DND-41 (cell line): ENCODE measurements at regions not wholly inside any gene's neighbourhood (a gene's known extent, or its start where the extent isn't known, plus 50 kb on each side); places are given as distances from the start of the nearest gene placed in this dataset.

Source experiments
- EZH2 ChIP-seq: IDR thresholded peaks from 3 replicates; pipeline ENCODE4 v1.6.1; 2012; ENCODE audit warnings: borderline replicate concordance, low read depth, mild to moderate bottlenecking, moderate library complexity, low read length, inconsistent platforms; ENCODE audit not compliant: severe bottlenecking
- TF ChIP-seq, protein P1 (sequence below): IDR thresholded peaks from 2 replicates; pipeline ENCODE4 v1.5.1; 2012; ENCODE audit warnings: borderline replicate concordance, low read length, moderate library complexity, mild to moderate bottlenecking; ENCODE audit not compliant: poor library complexity, severe bottlenecking; ENCODE audit errors: extremely low read depth

DNA sequence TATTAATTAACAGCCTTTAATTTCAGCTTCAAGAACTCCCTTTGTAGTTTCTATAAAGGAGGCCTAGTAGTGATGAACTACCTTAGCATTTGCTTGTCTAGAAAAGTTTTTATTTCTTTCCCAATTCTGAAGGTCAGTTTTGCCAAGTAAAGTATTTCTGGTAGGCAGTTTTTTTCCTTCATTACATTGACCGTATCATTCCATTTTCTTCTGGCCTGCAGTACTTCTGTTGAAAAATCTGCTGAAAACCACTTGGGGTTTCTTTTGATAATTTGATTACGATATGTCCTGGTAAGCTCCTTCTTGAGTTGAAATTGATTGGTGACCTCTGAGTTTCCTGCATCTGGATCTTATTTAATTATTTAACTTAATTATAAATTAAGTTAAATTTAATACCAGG, 691.8 kb downstream of the TSN start:
- TF ChIP-seq EZH2, result no peak
- TF ChIP-seq, protein P1, sequence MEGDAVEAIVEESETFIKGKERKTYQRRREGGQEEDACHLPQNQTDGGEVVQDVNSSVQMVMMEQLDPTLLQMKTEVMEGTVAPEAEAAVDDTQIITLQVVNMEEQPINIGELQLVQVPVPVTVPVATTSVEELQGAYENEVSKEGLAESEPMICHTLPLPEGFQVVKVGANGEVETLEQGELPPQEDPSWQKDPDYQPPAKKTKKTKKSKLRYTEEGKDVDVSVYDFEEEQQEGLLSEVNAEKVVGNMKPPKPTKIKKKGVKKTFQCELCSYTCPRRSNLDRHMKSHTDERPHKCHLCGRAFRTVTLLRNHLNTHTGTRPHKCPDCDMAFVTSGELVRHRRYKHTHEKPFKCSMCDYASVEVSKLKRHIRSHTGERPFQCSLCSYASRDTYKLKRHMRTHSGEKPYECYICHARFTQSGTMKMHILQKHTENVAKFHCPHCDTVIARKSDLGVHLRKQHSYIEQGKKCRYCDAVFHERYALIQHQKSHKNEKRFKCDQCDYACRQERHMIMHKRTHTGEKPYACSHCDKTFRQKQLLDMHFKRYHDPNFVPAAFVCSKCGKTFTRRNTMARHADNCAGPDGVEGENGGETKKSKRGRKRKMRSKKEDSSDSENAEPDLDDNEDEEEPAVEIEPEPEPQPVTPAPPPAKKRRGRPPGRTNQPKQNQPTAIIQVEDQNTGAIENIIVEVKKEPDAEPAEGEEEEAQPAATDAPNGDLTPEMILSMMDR, result no peak
